GM12878 (cell line): ENCODE measurements at regions not wholly inside any gene's neighbourhood (a gene's known extent, or its start where the extent isn't known, plus 50 kb on each side); places are given as distances from the start of the nearest gene placed in this dataset.

Source experiments
- ATAC-seq: fragments of 200-7000 bp; cut with Tn5 transposase; 3 replicates; pipeline ENCODE4 v1.9.1; 2020; ENCODE audit warnings: mild to moderate bottlenecking, moderate library complexity
- BruUV-seq: library from RNA; stranded (reverse); fragments of 400-500 nt; replicated peaks from 2 replicates; lab custom pipeline; 2021; lab: Mats Ljungman, UMichigan
- CTCF ChIA-PET: fragments of 300-600 bp; sonication (Branson Sonifier 250); formaldehyde crosslinking; extraction: SDS; loops from one replicate; lab custom pipeline; 2021; ENCODE audit warnings: inconsistent platforms; lab: Yijun Ruan, JAX
- POLR2A ChIA-PET: fragments of 350-600 bp; formaldehyde crosslinking; extraction: SDS; loops from one replicate; lab custom pipeline; 2021; ENCODE audit warnings: inconsistent platforms; lab: Charles Lee
- RAD21 ChIA-PET: fragments of 300-600 bp; sonication (Branson Sonifier 250); formaldehyde crosslinking; loops from one replicate; lab custom pipeline; 2023; ENCODE audit warnings: antibody characterized with exemption; ENCODE audit not compliant: unreplicated experiment; lab: Charles Lee
- SMC1A ChIA-PET: fragments of 300-600 bp; sonication (Branson Sonifier 250); formaldehyde crosslinking; loops from one replicate; lab custom pipeline; 2023; ENCODE audit not compliant: unreplicated experiment, uncharacterized antibody; lab: Charles Lee
- DNase-seq: peaks from one replicate; pipeline ENCODE4 v3.0.0-alpha.2; 2011; ENCODE audit warnings: low read depth, low spot score
- FAIRE-seq: peaks from 3 replicates; lab custom pipeline; 2011; peaks lifted over from hg19 to GRCh38; lab: Jason Lieb, UNC
- H2AFZ ChIP-seq: 2 replicates; pipeline ENCODE4 v1.6.0; 2011; ENCODE audit warnings: low read depth, low read length, control low read depth; ENCODE audit not compliant: control insufficient read depth
- H3K27ac ChIP-seq: 2 replicates; pipeline ENCODE4 v1.5.1; 2011; ENCODE audit warnings: control low read depth; ENCODE audit not compliant: control insufficient read depth, insufficient read depth
- H3K27me3 ChIP-seq, 2 experiments: replicated peaks in 1 of 2; 2 replicates each; pipeline versions ENCODE4 v1.6.0 to v1.6.1; 2011; ENCODE audit warnings: low read length in 1 of 2; ENCODE audit not compliant: control insufficient read depth in 2 of 2, insufficient read depth in 2 of 2
- H3K36me3 ChIP-seq, 2 experiments: 2 replicates each; pipeline ENCODE4 v1.5.1; 2011; ENCODE audit warnings: low read length in 1 of 2; ENCODE audit not compliant: control insufficient read depth in 2 of 2, insufficient read depth in 2 of 2
- H3K4me1 ChIP-seq: 2 replicates; pipeline ENCODE4 v1.6.1; 2011; ENCODE audit warnings: mild to moderate bottlenecking, low read length, moderate library complexity, mixed read lengths; ENCODE audit not compliant: control insufficient read depth, insufficient read depth
- H3K4me2 ChIP-seq: 2 replicates; pipeline ENCODE4 v1.6.0; 2011; ENCODE audit warnings: control low read depth; ENCODE audit not compliant: control insufficient read depth, insufficient read depth
- H3K4me3 ChIP-seq: fragments of 200-600 bp; sonication (generic); 2 replicates; pipeline ENCODE4 v1.5.1; 2016
- H3K79me2 ChIP-seq: 2 replicates; pipeline ENCODE4 v1.6.0; 2011; ENCODE audit warnings: low read length; ENCODE audit not compliant: control insufficient read depth, insufficient read depth
- H3K9ac ChIP-seq: 2 replicates; pipeline ENCODE4 v1.8.0; 2011; ENCODE audit warnings: low read length, control low read depth, mixed read lengths; ENCODE audit not compliant: control insufficient read depth, insufficient read depth
- H3K9me3 ChIP-seq: replicated peaks from 3 replicates; pipeline ENCODE4 v1.5.1; 2011; ENCODE audit warnings: mild to moderate bottlenecking, low read length; ENCODE audit not compliant: control insufficient read depth, insufficient read depth
- H4K20me1 ChIP-seq: 2 replicates; pipeline ENCODE4 v1.6.0; 2011; ENCODE audit not compliant: control insufficient read depth, insufficient read depth
- ATF3 ChIP-seq: IDR thresholded peaks from 2 replicates; pipeline ENCODE4 v1.6.1; 2011; ENCODE audit warnings: low read depth, mild to moderate bottlenecking, low read length, moderate library complexity, borderline replicate concordance; ENCODE audit errors: extremely low read depth
- BMI1 ChIP-seq: fragments of 450-650 bp; IDR thresholded peaks from 2 replicates; pipeline ENCODE4 v1.6.1; 2016; ENCODE audit warnings: mild to moderate bottlenecking, moderate library complexity, borderline replicate concordance
- ESRRA ChIP-seq: IDR thresholded peaks from 2 replicates; pipeline ENCODE4 v1.6.1; 2012; ENCODE audit warnings: mild to moderate bottlenecking, low read length, improper control_type of control experiment
- HDAC6 ChIP-seq: fragments of 200-600 bp; sonication (generic); IDR thresholded peaks from one replicate; pipeline ENCODE4 v1.8.0; 2017; ENCODE audit warnings: antibody characterized with exemption; ENCODE audit not compliant: unreplicated experiment
- IKZF2 ChIP-seq, 2 experiments: fragments of 450-650 bp; IDR thresholded peaks; 2 replicates each; pipeline ENCODE4 v1.6.1; 2017; ENCODE audit warnings: mild to moderate bottlenecking in 2 of 2, moderate library complexity in 2 of 2
- KAT2A ChIP-seq: conservative IDR thresholded peaks from 2 replicates; pipeline ENCODE4 v1.6.1; 2011; ENCODE audit warnings: low read depth, low read length; ENCODE audit not compliant: control insufficient read depth
- MEF2A ChIP-seq: IDR thresholded peaks from 2 replicates; pipeline ENCODE4 v1.6.1; 2011; ENCODE audit warnings: low read depth, mild to moderate bottlenecking, low read length, moderate library complexity; ENCODE audit not compliant: insufficient read depth
- MEF2B ChIP-seq: fragments of 450-650 bp; IDR thresholded peaks from 2 replicates; pipeline ENCODE4 v1.6.1; 2018; ENCODE audit warnings: mild to moderate bottlenecking, moderate library complexity; ENCODE audit not compliant: partially characterized antibody, poor library complexity, severe bottlenecking
- MXI1 ChIP-seq: fragments of 150-350 bp; IDR thresholded peaks from 2 replicates; pipeline ENCODE4 v1.6.1; 2011; ENCODE audit warnings: low read depth, mild to moderate bottlenecking, inconsistent platforms, low read length, improper control_type of control experiment
- NFIC ChIP-seq: IDR thresholded peaks from 2 replicates; pipeline ENCODE4 v1.6.1; 2012; ENCODE audit warnings: low read depth, mild to moderate bottlenecking, inconsistent platforms, low read length, moderate library complexity
- NR2C1 ChIP-seq: fragments of 450-650 bp; IDR thresholded peaks from 2 replicates; pipeline ENCODE4 v1.6.1; 2017; ENCODE audit warnings: antibody characterized with exemption, mild to moderate bottlenecking, moderate library complexity
- RCOR1 ChIP-seq: conservative IDR thresholded peaks from 2 replicates; pipeline ENCODE4 v1.6.1; 2012; ENCODE audit warnings: low read depth, low read length, improper control_type of control experiment
- SIX5 ChIP-seq: IDR thresholded peaks from 2 replicates; pipeline ENCODE4 v1.6.1; 2011; ENCODE audit warnings: mild to moderate bottlenecking, low read depth, low read length, moderate library complexity; ENCODE audit not compliant: severe bottlenecking
- ZBTB33 ChIP-seq: fragments of 450-650 bp; IDR thresholded peaks from 2 replicates; pipeline ENCODE4 v1.6.1; 2017; ENCODE audit warnings: mild to moderate bottlenecking
- WGBS: methylation state at CpG from one replicate; pipeline ENCODE4 v1.1.6; 2016; ENCODE audit warnings: low lambda C conversion rate; ENCODE audit not compliant: insufficient replicate concordance, insufficient coverage; ENCODE audit errors: missing lambda C conversion rate; 5-methylcytosine and 5-hydroxymethylcytosine counted together
- in situ Hi-C: fragments of 300-500 bp; cut with MboI; formaldehyde crosslinking; loops from 9 replicates; pipeline ENCODE4 v1.14.3; 2018; ENCODE audit warnings: mixed read lengths
- intact Hi-C: fragments of 100-400 bp; cut with micrococcal nuclease; formaldehyde crosslinking; loops from one replicate; pipeline ENCODE4 v1.14.2; 2022; ENCODE audit not compliant: unreplicated experiment

GRCh38 chr14:39967885-39968284 lies 535.7 kb upstream of the FBXO33 start:
- POLR2A ChIA-PET: interaction anchor here (0.7 kb wide), 1 partner anchor 94 kb away, joined by 3 read pairs; no protein-coding TSS in a partner anchor
- peak; percentile 68 for ATAC-seq
- 32% methylated on average over 1 of the region's 1 CpG for WGBS

GRCh38 chr14:39957987-39958386 lies 525.8 kb upstream of the FBXO33 start:
- ChIA-PET POLR2A (no interaction called here), CTCF (interaction anchor here (0.7 to 4.5 kb wide), 15 partner anchors 9 to 1643 kb away, joined by 3 to 38 read pairs (median 5); no protein-coding TSS in a partner anchor), SMC1A (interaction anchor here (0.6 to 4.4 kb wide), 13 partner anchors 11 to 490 kb away, joined by 3 to 44 read pairs (median 4); no protein-coding TSS in a partner anchor), RAD21 (interaction anchor here (0.9 to 4.8 kb wide), 7 partner anchors 10 to 460 kb away, joined by 3 to 32 read pairs (median 4); no protein-coding TSS in a partner anchor)
- in situ Hi-C loops (no loop called here), intact Hi-C loops (loop anchor here (10.0 kb wide), 2 partner anchors 383 to 427 kb away; no protein-coding TSS in a partner anchor)
- no peak for FAIRE-seq
- no peak overlapping the region for H3K27ac ChIP-seq
- H3K4me1 ChIP-seq: no peaks in the 10 kb centered on the region
- H2AFZ ChIP-seq: no peak overlapping the region
- no peaks in the 10 kb centered on the region for H3K9me3 ChIP-seq
- no peaks in the 10 kb centered on the region for H4K20me1 ChIP-seq
- no peaks in the 10 kb centered on the region for H3K79me2 ChIP-seq
- WGBS: 25% methylated on average over 3 of the region's 3 CpGs
- no peak overlapping the region for H3K9ac ChIP-seq
- no peak for DNase-seq
- no peak overlapping the region for H3K4me2 ChIP-seq
- H3K36me3 ChIP-seq: no peaks in the 10 kb centered on the region
- TF ChIP-seq RCOR1 (no peak), MXI1 (no peak), NR2C1 (no peak), ATF3 (no peak), NFIC (no peak), ZBTB33 (no peak), ESRRA (no peak), MEF2B (no peak), HDAC6 (no peak), MEF2A (no peak), KAT2A (no peak), BMI1 (no peak)
- H3K4me3 ChIP-seq: no peak overlapping the region
- no peaks in the 10 kb centered on the region for H3K27me3 ChIP-seq
- no TSS peak for BruUV-seq
- ATAC-seq: peak; percentile 56

More at GRCh38 chr14:39967885-39968284, 535.7 kb upstream of the FBXO33 start:
- Histone ChIP-seq H2AFZ (no peak overlapping the region), H3K27ac (no peak overlapping the region), H3K79me2 (no peaks in the 10 kb centered on the region), H3K9ac (no peak overlapping the region), H3K4me2 (no peak overlapping the region), H3K36me3 (no peaks in the 10 kb centered on the region), H3K4me1 (no peaks in the 10 kb centered on the region), H3K4me3 (no peak overlapping the region)
- intact Hi-C loops: no loop called here
- SMC1A ChIA-PET: interaction anchor here (1.3 to 6.4 kb wide), 3 partner anchors 10 to 159 kb away, joined by 3 to 44 read pairs (median 4); no protein-coding TSS in a partner anchor
- in situ Hi-C loops: no loop called here
- no peak for DNase-seq
- FAIRE-seq: no peak
- TF ChIP-seq SIX5: no peak
- TF ChIP-seq IKZF2 (IDR thresholded peaks at IDR 0.05): peak in 1 of 2 experiments; percentile 49; a peak in 1 of 4 replicates
- TF ChIP-seq, all 136 proteins: peak for 1
- H3K9me3 ChIP-seq: no peaks in the 10 kb centered on the region
- no peaks in the 10 kb centered on the region for H3K27me3 ChIP-seq
- no TSS peak for BruUV-seq
- CTCF ChIA-PET: interaction anchor here (1.2 to 4.4 kb wide), 3 partner anchors 10 to 56 kb away, joined by 4 to 30 read pairs (median 5); no protein-coding TSS in a partner anchor
- RAD21 ChIA-PET: interaction anchor here (0.8 to 2.2 kb wide), 3 partner anchors 9 to 778 kb away, joined by 3 to 6 read pairs (median 4); no protein-coding TSS in a partner anchor
- no peaks in the 10 kb centered on the region for H4K20me1 ChIP-seq
